GM12878 (cell line): ENCODE measurements at regions not wholly inside any gene's neighbourhood (a gene's known extent, or its start where the extent isn't known, plus 50 kb on each side); places are given as distances from the start of the nearest gene placed in this dataset.

Experiments used
- ATAC-seq: fragments of 200-7000 bp; cut with Tn5 transposase; 3 replicates; pipeline ENCODE4 v1.9.1; 2020; ENCODE audit warnings: mild to moderate bottlenecking, moderate library complexity
- BruUV-seq: library from RNA; stranded (reverse); fragments of 400-500 nt; replicated peaks from 2 replicates; lab custom pipeline; 2021; lab: Mats Ljungman, UMichigan
- CTCF ChIA-PET: fragments of 300-600 bp; sonication (Branson Sonifier 250); formaldehyde crosslinking; extraction: SDS; loops from one replicate; lab custom pipeline; 2021; ENCODE audit warnings: inconsistent platforms; lab: Yijun Ruan, JAX
- POLR2A ChIA-PET: fragments of 350-600 bp; formaldehyde crosslinking; extraction: SDS; loops from one replicate; lab custom pipeline; 2021; ENCODE audit warnings: inconsistent platforms; lab: Charles Lee
- RAD21 ChIA-PET: fragments of 300-600 bp; sonication (Branson Sonifier 250); formaldehyde crosslinking; loops from one replicate; lab custom pipeline; 2023; ENCODE audit warnings: antibody characterized with exemption; ENCODE audit not compliant: unreplicated experiment; lab: Charles Lee
- SMC1A ChIA-PET: fragments of 300-600 bp; sonication (Branson Sonifier 250); formaldehyde crosslinking; loops from one replicate; lab custom pipeline; 2023; ENCODE audit not compliant: unreplicated experiment, uncharacterized antibody; lab: Charles Lee
- DNase-seq: peaks from one replicate; pipeline ENCODE4 v3.0.0-alpha.2; 2011; ENCODE audit warnings: low read depth, low spot score
- FAIRE-seq: peaks from 3 replicates; lab custom pipeline; 2011; peaks lifted over from hg19 to GRCh38; lab: Jason Lieb, UNC
- H2AFZ ChIP-seq: 2 replicates; pipeline ENCODE4 v1.6.0; 2011; ENCODE audit warnings: low read depth, low read length, control low read depth; ENCODE audit not compliant: control insufficient read depth
- H3K27ac ChIP-seq: 2 replicates; pipeline ENCODE4 v1.5.1; 2011; ENCODE audit warnings: control low read depth; ENCODE audit not compliant: control insufficient read depth, insufficient read depth
- H3K27me3 ChIP-seq, 2 experiments: replicated peaks in 1 of 2; 2 replicates each; pipeline versions ENCODE4 v1.6.0 to v1.6.1; 2011; ENCODE audit warnings: low read length in 1 of 2; ENCODE audit not compliant: control insufficient read depth in 2 of 2, insufficient read depth in 2 of 2
- H3K36me3 ChIP-seq, 2 experiments: 2 replicates each; pipeline ENCODE4 v1.5.1; 2011; ENCODE audit warnings: low read length in 1 of 2; ENCODE audit not compliant: control insufficient read depth in 2 of 2, insufficient read depth in 2 of 2
- H3K4me1 ChIP-seq: 2 replicates; pipeline ENCODE4 v1.6.1; 2011; ENCODE audit warnings: mild to moderate bottlenecking, low read length, moderate library complexity, mixed read lengths; ENCODE audit not compliant: control insufficient read depth, insufficient read depth
- H3K4me2 ChIP-seq: 2 replicates; pipeline ENCODE4 v1.6.0; 2011; ENCODE audit warnings: control low read depth; ENCODE audit not compliant: control insufficient read depth, insufficient read depth
- H3K4me3 ChIP-seq: fragments of 200-600 bp; sonication (generic); 2 replicates; pipeline ENCODE4 v1.5.1; 2016
- H3K79me2 ChIP-seq: 2 replicates; pipeline ENCODE4 v1.6.0; 2011; ENCODE audit warnings: low read length; ENCODE audit not compliant: control insufficient read depth, insufficient read depth
- H3K9ac ChIP-seq: 2 replicates; pipeline ENCODE4 v1.8.0; 2011; ENCODE audit warnings: low read length, control low read depth, mixed read lengths; ENCODE audit not compliant: control insufficient read depth, insufficient read depth
- H3K9me3 ChIP-seq: replicated peaks from 3 replicates; pipeline ENCODE4 v1.5.1; 2011; ENCODE audit warnings: mild to moderate bottlenecking, low read length; ENCODE audit not compliant: control insufficient read depth, insufficient read depth
- H4K20me1 ChIP-seq: 2 replicates; pipeline ENCODE4 v1.6.0; 2011; ENCODE audit not compliant: control insufficient read depth, insufficient read depth
- BMI1 ChIP-seq: fragments of 450-650 bp; IDR thresholded peaks from 2 replicates; pipeline ENCODE4 v1.6.1; 2016; ENCODE audit warnings: mild to moderate bottlenecking, moderate library complexity, borderline replicate concordance
- JUND ChIP-seq: IDR thresholded peaks from 2 replicates; pipeline ENCODE4 v1.6.1; 2012; ENCODE audit warnings: low read depth, mild to moderate bottlenecking, low read length, improper control_type of control experiment, moderate library complexity
- NFIC ChIP-seq: IDR thresholded peaks from 2 replicates; pipeline ENCODE4 v1.6.1; 2012; ENCODE audit warnings: low read depth, mild to moderate bottlenecking, inconsistent platforms, low read length, moderate library complexity
- PAX8 ChIP-seq: fragments of 450-650 bp; IDR thresholded peaks from 2 replicates; pipeline ENCODE4 v1.6.1; 2017; ENCODE audit warnings: mild to moderate bottlenecking, moderate library complexity
- POLR2A ChIP-seq: IDR thresholded peaks from 2 replicates; pipeline ENCODE4 v1.6.1; 2011; ENCODE audit warnings: low read depth, mild to moderate bottlenecking, low read length
- POU2F2 ChIP-seq: IDR thresholded peaks from 3 replicates; pipeline ENCODE4 v1.6.1; 2011; ENCODE audit warnings: low read depth, mild to moderate bottlenecking, low read length, borderline replicate concordance
- RB1 ChIP-seq: fragments of 450-650 bp; formaldehyde crosslinking; IDR thresholded peaks from 2 replicates; pipeline ENCODE4 v1.6.1; 2017; ENCODE audit warnings: mild to moderate bottlenecking, borderline replicate concordance
- TAF1 ChIP-seq: IDR thresholded peaks from 2 replicates; pipeline ENCODE4 v1.6.1; 2011; ENCODE audit warnings: mild to moderate bottlenecking, low read depth, low read length, borderline replicate concordance
- WGBS: methylation state at CpG from one replicate; pipeline ENCODE4 v1.1.6; 2016; ENCODE audit warnings: low lambda C conversion rate; ENCODE audit not compliant: insufficient replicate concordance, insufficient coverage; ENCODE audit errors: missing lambda C conversion rate; 5-methylcytosine and 5-hydroxymethylcytosine counted together
- in situ Hi-C: fragments of 300-500 bp; cut with MboI; formaldehyde crosslinking; loops from 9 replicates; pipeline ENCODE4 v1.14.3; 2018; ENCODE audit warnings: mixed read lengths
- intact Hi-C: fragments of 100-400 bp; cut with micrococcal nuclease; formaldehyde crosslinking; loops from one replicate; pipeline ENCODE4 v1.14.2; 2022; ENCODE audit not compliant: unreplicated experiment
- TF ChIP-seq, protein P1 (sequence below): IDR thresholded peaks from 2 replicates; pipeline ENCODE4 v1.6.1; 2011; ENCODE audit warnings: low read depth, low read length, improper control_type of control experiment, borderline replicate concordance
- TF ChIP-seq, protein P2 (sequence below): fragments of 150-350 bp; IDR thresholded peaks from 2 replicates; pipeline ENCODE4 v1.6.1; 2016; ENCODE audit warnings: low read depth, low read length

DNA sequence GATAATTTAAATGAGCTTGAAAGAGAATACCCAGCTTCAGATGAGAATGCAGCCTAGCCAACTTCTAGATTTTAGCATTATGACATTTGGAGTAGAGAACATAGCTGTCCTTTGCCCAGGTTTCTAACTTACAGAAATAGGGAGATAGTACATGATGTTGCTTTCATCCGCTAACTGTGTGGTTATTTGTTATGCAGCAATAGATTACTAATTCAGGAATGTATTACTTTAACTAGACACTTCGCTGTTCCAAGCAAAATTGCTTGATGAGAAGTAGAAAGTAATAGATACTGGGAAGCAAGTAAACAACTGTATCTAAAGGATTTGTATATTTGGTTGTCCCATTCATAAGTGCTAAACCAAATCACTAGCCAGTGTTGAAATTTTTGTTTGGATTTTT is 790.9 kb upstream of the PRR20A start:
- H3K27me3 ChIP-seq: no peaks in the 10 kb centered on the region
- no peaks in the 10 kb centered on the region for H3K36me3 ChIP-seq
- ChIA-PET RAD21 (no interaction called here), POLR2A (no interaction called here), CTCF (no interaction called here), SMC1A (no interaction called here)
- 19% methylated on average over 2 of the region's 2 CpGs for WGBS
- no peaks in the 10 kb centered on the region for H3K4me1 ChIP-seq
- TF ChIP-seq POLR2A: no peak
- TF ChIP-seq, protein P1, sequence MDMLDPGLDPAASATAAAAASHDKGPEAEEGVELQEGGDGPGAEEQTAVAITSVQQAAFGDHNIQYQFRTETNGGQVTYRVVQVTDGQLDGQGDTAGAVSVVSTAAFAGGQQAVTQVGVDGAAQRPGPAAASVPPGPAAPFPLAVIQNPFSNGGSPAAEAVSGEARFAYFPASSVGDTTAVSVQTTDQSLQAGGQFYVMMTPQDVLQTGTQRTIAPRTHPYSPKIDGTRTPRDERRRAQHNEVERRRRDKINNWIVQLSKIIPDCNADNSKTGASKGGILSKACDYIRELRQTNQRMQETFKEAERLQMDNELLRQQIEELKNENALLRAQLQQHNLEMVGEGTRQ: no peak
- no peak for TF ChIP-seq POU2F2
- TF ChIP-seq NFIC: no peak
- TF ChIP-seq JUND: no peak
- TF ChIP-seq BMI1: no peak
- no peak for TF ChIP-seq RB1
- TF ChIP-seq, protein P2, sequence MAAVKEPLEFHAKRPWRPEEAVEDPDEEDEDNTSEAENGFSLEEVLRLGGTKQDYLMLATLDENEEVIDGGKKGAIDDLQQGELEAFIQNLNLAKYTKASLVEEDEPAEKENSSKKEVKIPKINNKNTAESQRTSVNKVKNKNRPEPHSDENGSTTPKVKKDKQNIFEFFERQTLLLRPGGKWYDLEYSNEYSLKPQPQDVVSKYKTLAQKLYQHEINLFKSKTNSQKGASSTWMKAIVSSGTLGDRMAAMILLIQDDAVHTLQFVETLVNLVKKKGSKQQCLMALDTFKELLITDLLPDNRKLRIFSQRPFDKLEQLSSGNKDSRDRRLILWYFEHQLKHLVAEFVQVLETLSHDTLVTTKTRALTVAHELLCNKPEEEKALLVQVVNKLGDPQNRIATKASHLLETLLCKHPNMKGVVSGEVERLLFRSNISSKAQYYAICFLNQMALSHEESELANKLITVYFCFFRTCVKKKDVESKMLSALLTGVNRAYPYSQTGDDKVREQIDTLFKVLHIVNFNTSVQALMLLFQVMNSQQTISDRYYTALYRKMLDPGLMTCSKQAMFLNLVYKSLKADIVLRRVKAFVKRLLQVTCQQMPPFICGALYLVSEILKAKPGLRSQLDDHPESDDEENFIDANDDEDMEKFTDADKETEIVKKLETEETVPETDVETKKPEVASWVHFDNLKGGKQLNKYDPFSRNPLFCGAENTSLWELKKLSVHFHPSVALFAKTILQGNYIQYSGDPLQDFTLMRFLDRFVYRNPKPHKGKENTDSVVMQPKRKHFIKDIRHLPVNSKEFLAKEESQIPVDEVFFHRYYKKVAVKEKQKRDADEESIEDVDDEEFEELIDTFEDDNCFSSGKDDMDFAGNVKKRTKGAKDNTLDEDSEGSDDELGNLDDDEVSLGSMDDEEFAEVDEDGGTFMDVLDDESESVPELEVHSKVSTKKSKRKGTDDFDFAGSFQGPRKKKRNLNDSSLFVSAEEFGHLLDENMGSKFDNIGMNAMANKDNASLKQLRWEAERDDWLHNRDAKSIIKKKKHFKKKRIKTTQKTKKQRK: no peak
- TF ChIP-seq TAF1: no peak
- no peak for TF ChIP-seq PAX8
- in situ Hi-C loops (no loop called here), intact Hi-C loops (no loop called here)
- H3K9ac ChIP-seq: no peak overlapping the region
- FAIRE-seq: no peak
- no peak overlapping the region for H3K4me3 ChIP-seq
- ATAC-seq: no peak
- H3K9me3 ChIP-seq: no peaks in the 10 kb centered on the region
- BruUV-seq: no TSS peak
- no peak overlapping the region for H3K27ac ChIP-seq
- H4K20me1 ChIP-seq: no peaks in the 10 kb centered on the region
- no peaks in the 10 kb centered on the region for H3K79me2 ChIP-seq
- no peak for DNase-seq
- no peak overlapping the region for H2AFZ ChIP-seq
- no peak overlapping the region for H3K4me2 ChIP-seq
